Lower leg skin (tissue), 3 donors: ENCODE measurements at regions not wholly inside any gene's neighbourhood (a gene's known extent, or its start where the extent isn't known, plus 50 kb on each side); places are given as distances from the start of the nearest gene placed in this dataset.

ENCODE experiments used
- CTCF ChIP-seq, 3 donors: fragments of 450-650 bp; IDR thresholded peaks; one replicate each; pipeline ENCODE4 v1.5.1; 2016; ENCODE audit warnings: antibody characterized with exemption in 3 of 3, mild to moderate bottlenecking in 3 of 3, moderate library complexity in 2 of 3
- POLR2A ChIP-seq, 2 donors: fragments of 450-650 bp; IDR thresholded peaks; one replicate each; pipeline ENCODE4 v1.6.1; 2016 to 2017; ENCODE audit warnings: antibody characterized with exemption in 2 of 2, mild to moderate bottlenecking in 1 of 2, moderate library complexity in 1 of 2

DNA sequence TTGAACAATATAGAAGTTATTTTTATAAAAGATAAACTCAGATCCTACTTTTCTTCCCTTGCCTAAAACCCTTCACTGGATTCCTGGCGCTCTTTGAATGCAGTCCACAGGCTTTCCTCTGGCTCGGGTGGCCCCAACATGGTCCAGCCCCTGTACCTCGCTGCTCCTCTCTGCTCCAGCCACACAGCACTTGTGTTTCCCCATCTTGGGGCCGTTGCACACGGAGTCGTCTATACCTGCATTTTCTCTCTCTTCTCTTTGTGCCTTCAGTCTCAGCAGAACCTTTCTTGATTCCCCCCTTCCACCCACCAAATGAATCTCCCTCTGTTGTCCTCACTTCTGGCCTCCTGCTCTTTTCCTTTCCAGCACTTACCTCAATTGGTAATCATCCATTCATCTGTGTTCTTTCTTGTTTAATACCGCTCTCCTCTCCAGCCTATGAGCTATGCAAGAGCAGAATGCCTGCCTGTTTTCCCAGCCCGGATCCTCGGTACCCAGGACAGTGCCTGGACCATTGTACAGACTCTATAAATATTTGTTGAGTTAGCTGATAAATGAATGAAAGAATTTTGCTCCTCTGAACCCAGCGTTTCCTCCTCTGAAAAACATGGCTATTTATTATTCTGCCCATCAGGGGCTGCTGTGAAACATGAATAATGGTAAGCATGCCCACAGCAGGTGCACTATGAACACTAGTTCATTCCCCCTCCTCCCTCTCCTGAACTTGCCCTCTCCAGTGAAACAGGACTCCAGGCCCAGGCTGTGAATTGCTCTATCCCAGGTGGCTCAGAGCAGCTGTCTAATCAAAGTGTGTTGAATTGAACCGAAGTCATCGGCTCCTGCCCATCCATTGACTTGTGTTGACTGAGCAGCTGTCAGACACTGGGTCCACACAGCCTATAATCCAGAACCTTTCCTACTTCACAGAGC, 266.9 kb downstream of the PTPRU start:
- TF ChIP-seq CTCF (IDR thresholded peaks at IDR 0.05), result no peak
- TF ChIP-seq POLR2A (IDR thresholded peaks at IDR 0.05), result no peak
